Fibroblast of pulmonary artery (primary cell): ENCODE measurements at regions not wholly inside any gene's neighbourhood (a gene's known extent, or its start where the extent isn't known, plus 50 kb on each side); places are given as distances from the start of the nearest gene placed in this dataset.

ENCODE experiments used
- DNase-seq: peaks from one replicate; pipeline ENCODE4 v3.0.0-alpha.2; 2010; ENCODE audit warnings: low read depth
- H3K4me3 ChIP-seq: replicated peaks from 2 replicates; pipeline ENCODE4 v1.5.1; 2011; ENCODE audit warnings: low read depth, mild to moderate bottlenecking, control low read depth, low read length, moderate library complexity
- CTCF ChIP-seq: IDR thresholded peaks from 2 replicates; pipeline ENCODE4 v1.5.1; 2011; ENCODE audit warnings: mild to moderate bottlenecking, control low read depth, low read length, inconsistent platforms; ENCODE audit errors: missing control alignments

GRCh38 chr10:110444004-110444337, 53.7 kb upstream of the DUSP5 start:
- DNase-seq = no peak
- no peak overlapping the region for H3K4me3 ChIP-seq
- TF ChIP-seq CTCF = no peak

GRCh38 chr10:110445871-110446270, 51.8 kb upstream of the DUSP5 start:
- no peak for TF ChIP-seq CTCF
- no peak for DNase-seq
- H3K4me3 ChIP-seq = no peak overlapping the region

GRCh38 chr10:110446277-110446676, 51.4 kb upstream of the DUSP5 start:
- TF ChIP-seq CTCF = no peak
- DNase-seq = no peak
- H3K4me3 ChIP-seq = no peak overlapping the region

GRCh38 chr10:110446954-110447608, 50.6 kb upstream of the DUSP5 start:
- H3K4me3 ChIP-seq = no peak overlapping the region
- peak; percentile 50 for TF ChIP-seq CTCF
- peak; percentile 93 for DNase-seq

- H3K4me3 ChIP-seq = no peak overlapping the region
- no peak for TF ChIP-seq CTCF
- DNase-seq = no peak
Measured at GRCh38 chr10:110447886-110448285, 49.8 kb upstream of the DUSP5 start.
